Astrocyte (in vitro differentiated cells and primary cell): ENCODE measurements at regions not wholly inside any gene's neighbourhood (a gene's known extent, or its start where the extent isn't known, plus 50 kb on each side); places are given as distances from the start of the nearest gene placed in this dataset.

ENCODE experiments used
- CTCF ChIP-seq: IDR thresholded peaks from 2 replicates; pipeline ENCODE4 v1.5.1; 2011; ENCODE audit warnings: low read depth, mild to moderate bottlenecking, inconsistent platforms, low read length, moderate library complexity; ENCODE audit not compliant: insufficient read depth
- EZH2 ChIP-seq: IDR thresholded peaks from 2 replicates; pipeline ENCODE4 v1.6.1; 2012; ENCODE audit warnings: mild to moderate bottlenecking, low read length, inconsistent platforms; ENCODE audit not compliant: insufficient read depth

GRCh38 chr3:104960579-104960978 lies 406.1 kb upstream of the ALCAM start:
- TF ChIP-seq CTCF (no peak), EZH2 (no peak)
